ENCODE measurements at regions not wholly inside any gene's neighbourhood (a gene's known extent, or its start where the extent isn't known, plus 50 kb on each side); places are given as distances from the start of the nearest gene placed in this dataset.

DNA sequence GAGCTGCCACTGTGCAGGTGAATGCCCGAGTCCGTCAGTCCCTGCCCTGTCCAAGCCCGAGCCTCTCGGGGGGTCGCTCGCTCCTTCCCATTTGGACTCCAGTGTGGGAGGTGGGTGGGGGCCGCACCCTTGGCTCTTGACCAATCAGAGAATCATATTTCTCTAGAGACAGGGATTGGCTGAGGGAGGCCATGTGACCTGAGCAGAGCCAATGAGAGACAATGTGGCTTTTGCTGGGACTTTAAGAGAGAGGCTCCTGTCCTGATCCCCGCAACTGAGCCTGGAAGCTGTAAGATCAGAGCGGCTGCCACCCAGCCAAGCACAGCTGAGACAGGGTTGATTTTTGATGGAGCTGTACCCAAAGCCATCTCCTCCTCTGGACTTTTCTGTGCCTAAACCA is 199.3 kb downstream of the TFAP2C start:
- H2AFZ ChIP-seq (ENCODE audit: control insufficient read depth, low read depth, low read length) = no peak overlapping the region
- no peak overlapping the region for H3K27ac ChIP-seq (ENCODE audit: control insufficient read depth, insufficient read depth)
- DNase-seq (ENCODE audit: low read depth, low spot score) (no peak), FAIRE-seq (no peak), ATAC-seq (no peak)
- 62% methylated on average over 9 of the region's 9 CpGs for WGBS (ENCODE audit: insufficient coverage, insufficient replicate concordance, low lambda C conversion rate, missing lambda C conversion rate)
- intact Hi-C loops (cut with micrococcal nuclease; ENCODE audit: unreplicated experiment) = no loop called here
- RAD21 ChIA-PET (ENCODE audit: unreplicated experiment) = no interaction called here
- no peak overlapping the region for H3K9ac ChIP-seq (ENCODE audit: control insufficient read depth, insufficient read depth, low read length)
- H3K4me1 ChIP-seq (ENCODE audit: control insufficient read depth, insufficient read depth, low read length) = no peaks in the 10 kb centered on the region
- no peaks in the 10 kb centered on the region for H3K79me2 ChIP-seq (ENCODE audit: control insufficient read depth, insufficient read depth, low read length)
- H3K4me2 ChIP-seq (ENCODE audit: control insufficient read depth, insufficient read depth) = no peak overlapping the region
- no peaks in the 10 kb centered on the region for H3K9me3 ChIP-seq (replicated peaks; ENCODE audit: control insufficient read depth, insufficient read depth, low read length)
- H3K4me3 ChIP-seq = no peak overlapping the region
- BruUV-seq (replicated peaks) = no TSS peak
- SMC1A ChIA-PET (ENCODE audit: uncharacterized antibody, unreplicated experiment) = no interaction called here
- TF ChIP-seq NFYB (IDR thresholded peaks at IDR 0.05; ENCODE audit: insufficient read depth, low read depth, low read length) (0 out of 2 replicates have a peak, but pooled peaks have one; percentile 34), RB1 (IDR thresholded peaks at IDR 0.05; ENCODE audit: borderline replicate concordance) (no peak), SIN3A (IDR thresholded peaks at IDR 0.05; ENCODE audit: low read depth, low read length) (no peak)
- in situ Hi-C loops (cut with MboI) = no loop called here
- CTCF ChIA-PET = no interaction called here
- H3K36me3 ChIP-seq (ENCODE audit: control insufficient read depth in 2 of 2, insufficient read depth in 2 of 2, low read length in 1 of 2) = no peaks in the 10 kb centered on the region
- peaks cover 0 to 1% of the 10 kb centered on the region in 2 experiments; a peak in 1 of 4 replicates for H3K27me3 ChIP-seq (replicated peaks in 1 of 2; ENCODE audit: control insufficient read depth in 2 of 2, insufficient read depth in 2 of 2, low read length in 1 of 2)
- POLR2A ChIA-PET = no interaction called here
- no peaks in the 10 kb centered on the region for H4K20me1 ChIP-seq (ENCODE audit: control insufficient read depth, insufficient read depth)

- SMC1A ChIA-PET (ENCODE audit: uncharacterized antibody, unreplicated experiment) = no interaction called here
- H3K9me3 ChIP-seq (replicated peaks; ENCODE audit: control insufficient read depth, insufficient read depth, low read length) = no peaks in the 10 kb centered on the region
- peaks cover 0 to 1% of the 10 kb centered on the region in 2 experiments; a peak in 1 of 4 replicates for H3K27me3 ChIP-seq (replicated peaks in 1 of 2; ENCODE audit: control insufficient read depth in 2 of 2, insufficient read depth in 2 of 2, low read length in 1 of 2)
- no peaks in the 10 kb centered on the region for H4K20me1 ChIP-seq (ENCODE audit: control insufficient read depth, insufficient read depth)
- H3K4me3 ChIP-seq = no peak overlapping the region
- no peak overlapping the region for H3K9ac ChIP-seq (ENCODE audit: control insufficient read depth, insufficient read depth, low read length)
- H2AFZ ChIP-seq (ENCODE audit: control insufficient read depth, low read depth, low read length) = no peak overlapping the region
- CTCF ChIA-PET = no interaction called here
- no peaks in the 10 kb centered on the region for H3K36me3 ChIP-seq (ENCODE audit: control insufficient read depth in 2 of 2, insufficient read depth in 2 of 2, low read length in 1 of 2)
- POLR2A ChIA-PET = no interaction called here
- ATAC-seq (no peak), DNase-seq (ENCODE audit: low read depth, low spot score) (no peak), FAIRE-seq (no peak)
- no peak overlapping the region for H3K27ac ChIP-seq (ENCODE audit: control insufficient read depth, insufficient read depth)
- no peaks in the 10 kb centered on the region for H3K79me2 ChIP-seq (ENCODE audit: control insufficient read depth, insufficient read depth, low read length)
- BruUV-seq (replicated peaks) = no TSS peak
- no peaks in the 10 kb centered on the region for H3K4me1 ChIP-seq (ENCODE audit: control insufficient read depth, insufficient read depth, low read length)
- 8% methylated on average over 17 of the region's 17 CpGs for WGBS (ENCODE audit: insufficient coverage, insufficient replicate concordance, low lambda C conversion rate, missing lambda C conversion rate)
- RAD21 ChIA-PET (ENCODE audit: unreplicated experiment) = no interaction called here
- no peak overlapping the region for H3K4me2 ChIP-seq (ENCODE audit: control insufficient read depth, insufficient read depth)
- in situ Hi-C loops (cut with MboI) = no loop called here
- intact Hi-C loops (cut with micrococcal nuclease; ENCODE audit: unreplicated experiment) = no loop called here
- TF ChIP-seq MXI1 (IDR thresholded peaks at IDR 0.05; ENCODE audit: low read depth, low read length) (no peak), TCF12 (IDR thresholded peaks at IDR 0.05; ENCODE audit: low read depth, low read length) (no peak), SPI1 (IDR thresholded peaks at IDR 0.05; ENCODE audit: borderline replicate concordance, insufficient read depth, low read depth, low read length) (no peak), CHD1 (IDR thresholded peaks at IDR 0.05; ENCODE audit: low read depth, low read length) (no peak), ATF3 (IDR thresholded peaks at IDR 0.05; ENCODE audit: borderline replicate concordance, extremely low read depth, low read depth, low read length) (no peak), NR2C2 (IDR thresholded peaks at IDR 0.05; ENCODE audit: borderline replicate concordance, control insufficient read depth, insufficient read length, low read depth) (no peak), SUZ12 (IDR thresholded peaks at IDR 0.05; ENCODE audit: unreplicated experiment) (no peak), ZNF24 (IDR thresholded peaks at IDR 0.05) (no peak), SIX5 (IDR thresholded peaks at IDR 0.05; ENCODE audit: low read depth, low read length, severe bottlenecking) (no peak), BCL3 (IDR thresholded peaks at IDR 0.05; ENCODE audit: borderline replicate concordance, insufficient read depth, low read depth, low read length, poor library complexity, severe bottlenecking) (no peak), ELK1 (IDR thresholded peaks at IDR 0.05; ENCODE audit: low read depth, low read length) (no peak), GABPA (IDR thresholded peaks at IDR 0.05; ENCODE audit: low read depth) (no peak), YY1 (IDR thresholded peaks at IDR 0.05; ENCODE audit: low read depth, low read length) (no peak)
Observed at GRCh38 chr20:56829788-56830385, 200.8 kb downstream of the TFAP2C start.
